GM21390 (cell line): ENCODE measurements at regions not wholly inside any gene's neighbourhood (a gene's known extent, or its start where the extent isn't known, plus 50 kb on each side); places are given as distances from the start of the nearest gene placed in this dataset.

Source experiments
- ATAC-seq: cut with Tn5 transposase; IDR thresholded peaks from one replicate; pipeline ENCODE4 v1.9.1; 2021; ENCODE audit not compliant: unreplicated experiment

- no peak for ATAC-seq
These were observed 51.9 kb downstream of the CEBPB start for GRCh38 chr20:50242548-50242862.

GRCh38 chr20:50242863-50243609 is 52.4 kb downstream of the CEBPB start:
- no peak for ATAC-seq

- no peak for ATAC-seq
These were observed 53.2 kb downstream of the CEBPB start for GRCh38 chr20:50243610-50244351.

GRCh38 chr20:50244352-50245149 is 53.9 kb downstream of the CEBPB start:
- ATAC-seq: no peak

GRCh38 chr20:50245498-50246366 is 55.1 kb downstream of the CEBPB start:
- no peak for ATAC-seq

GRCh38 chr20:50246367-50247195 is 56.0 kb downstream of the CEBPB start:
- ATAC-seq: no peak

- ATAC-seq: no peak
These were observed 56.8 kb downstream of the CEBPB start for GRCh38 chr20:50247196-50248094.

GRCh38 chr20:50248104-50248641 is 57.5 kb downstream of the CEBPB start:
- ATAC-seq: no peak

- no peak for ATAC-seq
These were observed 59.1 kb downstream of the CEBPB start for GRCh38 chr20:50249447-50250388.

GRCh38 chr20:50250679-50251382 is 60.2 kb downstream of the CEBPB start:
- ATAC-seq: no peak

GRCh38 chr20:50251383-50251748 is 60.7 kb downstream of the CEBPB start:
- no peak for ATAC-seq

- ATAC-seq: no peak
These were observed 61.4 kb downstream of the CEBPB start for GRCh38 chr20:50251992-50252511.

- no peak for ATAC-seq
These were observed 62.1 kb downstream of the CEBPB start for GRCh38 chr20:50252701-50253100.

GRCh38 chr20:50253101-50253500 is 62.5 kb downstream of the CEBPB start:
- ATAC-seq: no peak

- no peak for ATAC-seq
These were observed 63.9 kb downstream of the CEBPB start for GRCh38 chr20:50254466-50255079.

GRCh38 chr20:50256577-50256976 is 65.9 kb downstream of the CEBPB start:
- ATAC-seq: no peak
